ENCODE measurements at regions not wholly inside any gene's neighbourhood (a gene's known extent, or its start where the extent isn't known, plus 50 kb on each side); places are given as distances from the start of the nearest gene placed in this dataset.

GRCh38 chr14:61150851-61151250 lies 130.3 kb downstream of the TMEM30B start:
- TF ChIP-seq CTCF (conservative IDR thresholded peaks at IDR 0.05; ENCODE audit: low read depth in 2 of 2): no peak
- no peak for TF ChIP-seq EZH2 (IDR thresholded peaks at IDR 0.05; ENCODE audit: low read depth, unreplicated experiment)
- TF ChIP-seq JUNB (IDR thresholded peaks at IDR 0.05; ENCODE audit: unreplicated experiment): no peak
- TF ChIP-seq REST (IDR thresholded peaks at IDR 0.05; ENCODE audit: unreplicated experiment): no peak
- TF ChIP-seq STAT1 (IDR thresholded peaks at IDR 0.05; ENCODE audit: unreplicated experiment): no peak
- no peak for TF ChIP-seq EZH2phosphoT487 (IDR thresholded peaks at IDR 0.05; ENCODE audit: unreplicated experiment)
- no peak for TF ChIP-seq POLR2AphosphoS5 (IDR thresholded peaks at IDR 0.05; ENCODE audit: low read depth)
- TF ChIP-seq NANOG (IDR thresholded peaks at IDR 0.05; ENCODE audit: borderline replicate concordance): no peak
- TF ChIP-seq ETS1 (IDR thresholded peaks at IDR 0.05): no peak
- TF ChIP-seq ZNF462 (CRISPR knock-in tag; IDR thresholded peaks at IDR 0.05): no peak
- TF ChIP-seq CREB1 (CRISPR knock-in tag; IDR thresholded peaks at IDR 0.05; ENCODE audit: low read depth): no peak

Data from GM23338 (cell line).